Pulmonary artery endothelial cell (primary cell): ENCODE measurements at regions not wholly inside any gene's neighbourhood (a gene's known extent, or its start where the extent isn't known, plus 50 kb on each side); places are given as distances from the start of the nearest gene placed in this dataset.
A peak's percentile ranks its signal among the peaks of the same experiment; 100 is the strongest.

Experiments
- DNase-seq: peaks from one replicate; pipeline ENCODE4 v3.0.0-alpha.2; 2011; ENCODE audit warnings: low read depth, low spot score

DNA sequence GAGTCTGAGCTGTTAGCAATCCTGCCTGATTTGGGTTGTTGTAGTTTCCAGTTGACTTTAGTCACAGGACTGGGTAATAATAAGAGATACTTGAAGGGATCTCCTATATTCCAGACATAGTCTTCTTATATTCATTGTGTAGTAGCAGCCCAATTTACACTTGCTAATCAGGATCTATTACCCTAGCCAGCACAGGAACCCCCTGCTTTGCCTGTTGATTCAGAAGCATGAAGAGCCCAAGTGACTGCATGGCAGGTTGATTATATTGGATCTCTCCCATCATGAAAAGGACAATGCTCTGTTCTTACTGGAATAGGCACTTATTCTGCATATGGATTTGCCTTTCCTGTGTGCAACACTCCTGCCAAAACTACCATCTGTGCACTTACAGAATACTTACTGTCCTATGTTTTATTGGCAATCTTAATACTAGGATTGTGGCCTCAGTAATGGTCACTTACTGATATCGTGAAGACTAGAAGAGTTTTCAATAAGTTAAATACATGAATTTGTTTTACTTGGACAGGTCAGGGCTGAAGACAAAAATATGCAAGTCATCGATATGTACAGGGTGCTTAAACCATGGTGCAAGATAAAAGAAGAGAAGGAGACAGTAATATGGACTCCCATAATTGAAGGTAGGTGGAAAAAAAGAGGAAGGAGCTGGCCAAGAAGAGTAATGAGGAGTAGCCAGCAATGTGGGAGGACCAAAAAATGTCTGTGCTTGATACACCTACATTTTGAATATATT is 304.1 kb downstream of the MCTP2 start:
- DNase-seq = no peak

DNA sequence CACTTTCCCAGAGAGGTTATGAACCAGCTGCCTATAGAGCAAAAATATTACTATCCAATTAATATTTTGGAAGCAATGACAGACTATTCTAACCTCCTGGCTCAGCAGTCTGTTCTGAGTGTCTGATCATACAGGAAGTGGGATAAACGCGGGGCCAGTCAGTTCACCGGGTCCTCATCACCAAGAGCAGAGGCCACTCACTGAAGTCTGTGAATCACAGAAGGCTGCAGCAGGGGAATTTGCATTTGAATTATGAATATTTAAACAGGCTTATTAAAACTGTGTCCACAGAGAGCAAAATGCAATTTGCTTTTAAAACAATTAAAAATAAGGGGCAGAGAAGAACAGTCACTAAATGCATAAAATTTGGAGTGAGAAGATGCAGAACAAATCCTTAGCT is 305.2 kb downstream of the MCTP2 start:
- no peak for DNase-seq

GRCh38 chr15:94538280-94538679 is 306.9 kb downstream of the MCTP2 start:
- DNase-seq = no peak

GRCh38 chr15:94542391-94542790 is 311.0 kb downstream of the MCTP2 start:
- no peak for DNase-seq

DNA sequence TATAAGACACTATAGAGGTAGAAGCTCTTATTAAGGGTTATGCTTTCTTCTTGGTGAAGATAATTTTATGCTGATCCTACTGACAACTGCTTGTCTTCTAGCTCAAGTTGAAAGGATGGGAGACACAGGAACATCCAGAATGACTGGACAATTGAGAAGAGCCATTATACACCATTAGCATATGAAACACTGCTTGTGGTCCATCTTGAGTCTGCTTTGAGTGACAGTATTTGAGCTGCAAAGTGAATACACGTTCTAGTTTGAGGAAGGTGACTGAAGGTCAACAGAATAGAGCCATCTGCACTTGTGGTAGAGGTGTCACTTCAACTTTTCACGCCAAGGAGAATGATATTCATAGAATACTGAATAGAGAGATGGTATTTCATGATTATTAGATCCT is 315.4 kb downstream of the MCTP2 start:
- no peak for DNase-seq

GRCh38 chr15:94547711-94548110 is 316.4 kb downstream of the MCTP2 start:
- DNase-seq = no peak

DNA sequence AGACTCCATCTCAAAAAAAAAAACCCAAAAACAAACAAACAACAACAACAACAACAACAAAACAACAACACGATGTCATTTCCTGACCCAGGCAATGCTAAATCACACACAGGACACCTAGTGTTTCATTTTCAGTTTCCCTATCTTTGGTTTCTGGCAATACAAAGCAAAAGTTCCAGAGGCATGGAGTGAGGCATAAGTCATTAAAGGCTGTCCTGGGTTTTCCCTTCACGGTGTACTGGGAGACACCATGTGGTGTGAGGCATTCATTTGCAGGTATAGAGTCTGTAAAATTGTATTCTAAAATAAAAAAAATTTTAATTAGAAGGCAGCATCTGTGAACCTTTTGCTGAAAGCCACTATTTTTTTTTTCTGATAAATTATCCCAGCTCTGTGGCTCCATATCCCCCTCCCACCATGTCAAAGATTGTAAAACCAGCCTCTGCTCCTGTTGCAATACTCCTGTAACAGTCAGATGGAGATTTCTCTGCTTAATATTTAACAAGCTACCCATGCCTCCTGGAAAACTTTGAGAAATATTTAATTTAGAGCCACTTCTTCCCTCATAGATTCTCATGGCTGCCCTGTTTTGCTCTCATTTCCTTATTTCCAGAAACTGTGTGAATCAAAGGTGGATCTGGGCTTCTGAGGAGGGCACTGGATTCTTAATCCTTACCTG is 324.6 kb downstream of the MCTP2 start:
- no peak for DNase-seq

DNA sequence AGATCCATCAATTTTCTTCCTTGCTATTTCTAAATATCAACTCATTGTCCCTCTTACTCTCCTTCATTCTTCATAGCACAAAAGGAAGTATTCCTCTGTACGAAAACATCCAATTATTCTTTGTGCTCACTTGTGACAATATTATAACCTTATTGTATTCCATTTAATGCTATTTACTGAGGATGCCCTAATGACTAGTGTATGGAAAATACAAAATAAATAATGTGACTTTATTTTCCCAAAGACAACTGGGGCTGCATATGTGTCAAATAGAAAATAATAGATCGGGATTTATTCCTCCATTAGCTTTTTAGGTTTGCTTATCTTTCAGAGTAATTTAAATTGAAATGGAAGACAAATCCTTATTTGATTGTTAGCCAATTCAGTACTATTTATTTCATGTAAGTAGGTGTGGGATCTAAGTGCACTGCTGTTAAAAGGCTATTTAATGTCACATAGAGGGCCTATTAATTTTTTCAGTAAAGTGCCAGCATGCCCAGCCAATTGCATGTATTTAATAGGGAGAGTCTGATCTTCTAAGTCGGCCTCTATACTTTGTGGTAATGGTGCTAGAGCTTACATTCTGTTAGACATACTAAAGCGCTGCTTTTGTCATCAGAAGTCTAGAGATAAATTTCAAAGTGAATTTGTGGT is 329.8 kb downstream of the MCTP2 start:
- DNase-seq = no peak

DNA sequence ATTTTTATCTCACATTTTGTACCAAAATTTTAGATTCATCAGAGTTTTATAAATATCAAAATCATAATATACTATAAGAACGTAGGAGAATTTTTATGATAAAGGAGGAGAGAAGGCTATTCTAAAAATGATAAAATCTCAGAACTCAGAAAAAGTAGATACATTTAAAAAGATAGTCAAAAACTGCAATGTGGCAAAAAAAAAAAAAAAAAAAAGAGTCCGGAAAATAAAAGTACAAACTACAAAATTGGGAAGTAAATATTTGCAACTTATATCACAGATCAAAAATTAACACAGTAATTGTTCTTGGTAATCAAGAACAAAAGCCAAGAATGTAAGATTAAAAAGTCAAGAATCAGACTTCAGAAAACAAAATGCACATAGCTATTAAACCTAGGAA is 332.1 kb downstream of the MCTP2 start:
- DNase-seq = no peak

DNA sequence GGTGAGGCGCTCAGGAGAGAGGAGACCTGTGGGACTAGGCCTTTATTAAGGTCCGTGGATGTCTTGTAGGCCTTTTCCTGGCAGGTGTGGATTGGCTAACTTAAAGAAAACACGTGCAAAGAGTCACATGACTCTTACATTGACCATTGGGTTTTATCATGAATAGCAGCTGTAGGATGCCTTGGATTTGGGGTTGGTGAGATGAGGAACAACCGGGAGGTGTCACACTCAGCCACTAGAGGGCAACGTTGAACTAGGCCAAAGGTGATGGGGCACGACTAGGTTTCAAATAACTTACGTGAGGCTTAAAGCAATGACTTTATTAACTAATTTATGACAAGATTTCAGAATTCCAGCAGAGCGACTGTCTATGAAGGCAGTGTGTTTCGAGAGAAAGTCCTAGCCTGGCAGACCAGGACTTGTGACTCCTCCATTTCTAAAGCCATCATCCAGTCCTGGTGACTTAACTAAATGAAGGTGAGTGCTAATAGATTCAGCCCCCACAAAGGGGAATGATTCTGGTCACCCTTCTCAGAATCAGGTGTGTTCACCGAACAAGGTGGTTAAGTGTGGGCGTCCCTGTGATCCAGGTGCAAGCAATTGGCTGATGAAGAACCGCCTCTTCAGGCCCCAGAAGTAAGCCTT is 345.6 kb downstream of the MCTP2 start:
- no peak for DNase-seq

GRCh38 chr15:94579286-94579685 is 347.9 kb downstream of the MCTP2 start:
- DNase-seq = no peak

DNA sequence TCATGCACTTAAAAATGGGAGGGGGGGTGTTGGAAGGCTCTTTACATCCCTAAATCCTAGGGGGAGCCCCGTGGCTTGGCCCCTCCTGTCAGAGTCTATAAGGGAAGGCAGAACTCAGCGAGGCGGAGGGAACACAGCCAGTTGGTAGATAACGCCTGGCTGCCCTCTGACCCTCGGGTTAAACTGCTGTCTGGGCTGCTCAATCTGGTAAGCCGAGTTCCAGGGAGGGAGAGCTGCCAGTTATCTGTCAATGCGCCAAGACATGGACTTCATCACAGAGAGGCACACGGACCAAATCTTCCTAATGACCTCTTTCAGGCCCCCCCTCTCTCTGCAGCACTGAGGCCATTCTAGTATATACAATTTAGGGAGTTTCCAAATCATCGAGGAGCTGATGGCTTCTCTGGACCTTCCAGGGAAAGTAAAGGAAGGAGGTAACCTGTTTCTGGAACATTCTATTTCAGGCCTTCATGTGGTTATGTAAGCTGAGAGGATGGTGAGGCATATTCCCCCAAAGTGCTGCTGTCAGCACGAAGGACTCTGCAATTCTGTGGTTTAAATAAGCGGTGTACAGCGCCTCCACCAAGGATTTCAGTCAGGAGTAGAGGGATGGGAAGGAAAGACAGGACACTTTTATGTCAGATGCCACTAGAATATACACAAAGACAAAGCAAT is 349.0 kb downstream of the MCTP2 start:
- DNase-seq = no peak

- peak; percentile 53 for DNase-seq
Observed at GRCh38 chr15:94582368-94582767, 351.0 kb downstream of the MCTP2 start.

GRCh38 chr15:94584833-94585244 is 353.5 kb downstream of the MCTP2 start:
- DNase-seq = peak; percentile 97

GRCh38 chr15:94586099-94586498 is 354.7 kb downstream of the MCTP2 start:
- no peak for DNase-seq

DNA sequence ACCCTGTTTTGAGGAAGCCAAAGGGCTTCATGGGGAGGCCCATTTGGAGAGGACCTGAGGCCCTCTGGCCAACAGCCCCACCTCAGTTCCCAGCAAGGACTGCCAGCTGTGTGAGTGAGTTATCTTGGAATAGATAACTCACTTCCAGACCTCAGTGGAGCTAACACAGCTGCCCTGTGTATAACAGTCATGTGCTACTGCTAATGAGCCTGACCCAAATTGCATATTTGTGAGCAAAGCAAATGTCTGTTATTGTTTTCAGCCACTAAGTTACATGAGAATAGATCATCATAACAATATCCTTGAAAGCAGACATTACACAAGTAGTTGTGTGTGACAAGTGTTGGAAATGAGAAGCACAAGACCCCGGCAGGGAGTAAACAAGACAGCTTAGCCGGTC is 355.8 kb downstream of the MCTP2 start:
- no peak for DNase-seq

DNA sequence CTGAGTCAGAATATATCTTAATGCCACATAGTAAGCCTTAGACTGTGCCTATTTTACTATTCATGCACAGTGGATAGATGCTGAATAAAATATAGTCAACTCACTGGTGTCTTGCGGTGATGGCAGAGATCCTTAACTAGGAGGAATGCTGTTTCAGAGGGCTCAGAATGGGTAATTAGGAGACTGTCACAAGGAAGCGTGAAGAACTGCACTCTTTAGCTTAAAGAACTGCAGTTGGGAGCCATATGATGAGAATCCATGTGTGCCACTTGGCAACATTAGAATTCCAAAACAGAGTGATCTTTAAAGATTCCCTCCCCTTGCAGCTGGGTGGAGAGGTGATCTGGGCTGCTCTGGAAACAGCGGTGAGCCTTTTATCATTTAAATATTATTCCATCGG is 357.6 kb downstream of the MCTP2 start:
- DNase-seq = no peak

GRCh38 chr15:94592495-94592894 is 361.1 kb downstream of the MCTP2 start:
- no peak for DNase-seq

DNA sequence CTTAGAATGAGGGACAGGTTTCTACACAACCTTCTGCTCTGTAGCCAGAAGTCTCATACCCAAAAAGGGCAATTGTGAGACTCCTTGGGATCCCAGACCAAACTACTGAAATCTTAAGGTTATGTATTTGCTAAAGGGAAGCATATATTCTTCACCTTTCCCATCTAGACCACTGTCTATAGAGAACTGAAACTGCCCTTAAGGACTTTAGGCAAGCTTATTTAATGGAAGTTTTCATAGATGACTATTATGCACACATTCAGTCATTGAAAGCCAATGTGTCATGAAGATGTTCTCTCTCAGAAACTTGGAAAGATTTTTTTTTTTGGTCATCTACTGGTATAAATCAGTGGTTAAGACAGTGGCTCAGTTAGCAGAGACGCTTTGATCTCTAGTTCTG is 365.3 kb downstream of the MCTP2 start:
- DNase-seq = no peak

DNA sequence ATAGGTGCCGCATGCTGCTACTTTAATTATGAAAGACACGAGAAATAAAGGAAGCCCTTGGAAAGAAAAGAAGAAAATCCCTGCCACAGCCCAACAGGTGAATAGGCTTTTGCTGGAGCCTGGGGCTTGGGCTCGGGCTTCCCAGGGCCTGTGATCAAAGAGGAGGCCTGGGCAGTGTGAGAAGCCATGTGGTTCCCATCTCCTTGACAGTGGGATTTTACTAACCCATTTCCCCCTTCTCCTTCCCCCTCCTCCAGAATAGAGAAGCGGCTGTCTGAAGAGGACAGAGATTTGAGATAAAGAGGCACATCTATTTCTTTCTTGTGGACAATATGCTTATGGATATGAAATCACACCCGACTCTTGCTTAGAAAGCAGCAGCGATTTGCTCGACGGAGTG is 369.1 kb downstream of the MCTP2 start:
- DNase-seq = no peak

GRCh38 chr15:94602754-94603470 is 371.6 kb downstream of the MCTP2 start:
- DNase-seq = peak; percentile 79
